Dendritic cell treated with granulocyte-macrophage colony-stimulating factor and Interleukin-4, amounts not matched to agents 40 ng/mL and 50 ng/mL, for 4 days (primary cell): ENCODE measurements at regions not wholly inside any gene's neighbourhood (a gene's known extent, or its start where the extent isn't known, plus 50 kb on each side); places are given as distances from the start of the nearest gene placed in this dataset.

Experiments used
- H3K27ac Mint-ChIP-seq: one replicate; pipeline ENCODE4 v1.8.0; 2022; ENCODE audit warnings: mild to moderate bottlenecking, mixed read lengths
- H3K27me3 Mint-ChIP-seq: one replicate; pipeline ENCODE4 v1.8.0; 2022; ENCODE audit warnings: mild to moderate bottlenecking, mixed read lengths
- H3K36me3 Mint-ChIP-seq: one replicate; pipeline ENCODE4 v1.8.0; 2022; ENCODE audit warnings: low read depth, mixed read lengths
- H3K4me1 Mint-ChIP-seq: one replicate; pipeline ENCODE4 v1.8.0; 2022; ENCODE audit warnings: low read depth, mixed read lengths
- H3K4me3 Mint-ChIP-seq: one replicate; pipeline ENCODE4 v1.8.0; 2022; ENCODE audit warnings: mild to moderate bottlenecking, moderate library complexity, mixed read lengths
- H3K9me3 Mint-ChIP-seq: one replicate; pipeline ENCODE4 v1.8.0; 2022; ENCODE audit warnings: mixed read lengths
- intact Hi-C: fragments of 100-400 bp; cut with micrococcal nuclease; formaldehyde crosslinking; loops from one replicate; pipeline ENCODE4 v1.15.0; 2022

- intact Hi-C loops, result no loop called here
- H3K27me3 Mint-ChIP-seq, result no peaks in the 10 kb centered on the region
- H3K27ac Mint-ChIP-seq, result no peak overlapping the region
- no peaks in the 10 kb centered on the region for H3K4me1 Mint-ChIP-seq
- H3K4me3 Mint-ChIP-seq, result no peak overlapping the region
- H3K9me3 Mint-ChIP-seq, result peaks cover 7% of the 10 kb centered on the region
- no peaks in the 10 kb centered on the region for H3K36me3 Mint-ChIP-seq
These were observed 224.5 kb upstream of the TENM3 start for GRCh38 chr4:182018691-182019090.

- no peaks in the 10 kb centered on the region for H3K36me3 Mint-ChIP-seq
- no peaks in the 10 kb centered on the region for H3K27me3 Mint-ChIP-seq
- H3K9me3 Mint-ChIP-seq, result peaks cover 7% of the 10 kb centered on the region
- H3K4me1 Mint-ChIP-seq, result no peaks in the 10 kb centered on the region
- no peak overlapping the region for H3K4me3 Mint-ChIP-seq
- H3K27ac Mint-ChIP-seq, result no peak overlapping the region
- intact Hi-C loops, result no loop called here
These were observed 224.0 kb upstream of the TENM3 start for GRCh38 chr4:182019148-182019652.

GRCh38 chr4:182022909-182023308 lies 220.3 kb upstream of the TENM3 start:
- H3K27ac Mint-ChIP-seq, result no peak overlapping the region
- no peak overlapping the region for H3K4me3 Mint-ChIP-seq
- peaks cover 29% of the 10 kb centered on the region for H3K9me3 Mint-ChIP-seq
- H3K36me3 Mint-ChIP-seq, result no peaks in the 10 kb centered on the region
- H3K4me1 Mint-ChIP-seq, result no peaks in the 10 kb centered on the region
- no peaks in the 10 kb centered on the region for H3K27me3 Mint-ChIP-seq
- intact Hi-C loops, result no loop called here

DNA sequence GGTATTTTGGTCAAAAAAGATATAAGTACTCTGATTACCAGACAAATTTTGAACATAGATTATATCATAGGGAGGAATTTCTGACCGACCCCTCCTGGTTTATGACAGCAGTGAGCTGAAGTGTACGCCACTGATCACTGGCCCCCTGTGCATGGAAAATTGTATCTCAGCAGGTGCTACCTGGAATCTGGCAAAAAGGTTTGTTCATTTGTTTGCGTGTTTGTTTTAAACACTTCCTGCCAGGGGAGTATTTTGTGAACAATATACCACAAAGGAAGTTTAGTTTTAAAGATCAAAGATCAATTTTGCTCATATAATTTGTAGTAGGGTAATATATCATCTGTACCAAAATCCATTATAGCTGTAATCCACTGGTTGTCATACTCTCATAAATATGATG lies 219.7 kb upstream of the TENM3 start:
- H3K4me3 Mint-ChIP-seq, result no peak overlapping the region
- intact Hi-C loops, result no loop called here
- H3K4me1 Mint-ChIP-seq, result no peaks in the 10 kb centered on the region
- peaks cover 35% of the 10 kb centered on the region for H3K9me3 Mint-ChIP-seq
- no peaks in the 10 kb centered on the region for H3K27me3 Mint-ChIP-seq
- no peaks in the 10 kb centered on the region for H3K36me3 Mint-ChIP-seq
- H3K27ac Mint-ChIP-seq, result no peak overlapping the region

- Mint-ChIP-seq H3K9me3 (peaks cover 6% of the 10 kb centered on the region), H3K27ac (no peak overlapping the region), H3K27me3 (no peaks in the 10 kb centered on the region), H3K36me3 (no peaks in the 10 kb centered on the region), H3K4me3 (no peak overlapping the region), H3K4me1 (no peaks in the 10 kb centered on the region)
- intact Hi-C loops, result no loop called here
These were observed 200.3 kb upstream of the TENM3 start for GRCh38 chr4:182042945-182043344.

GRCh38 chr4:182048871-182049270 lies 194.3 kb upstream of the TENM3 start:
- Mint-ChIP-seq H3K4me1 (no peaks in the 10 kb centered on the region), H3K36me3 (no peaks in the 10 kb centered on the region), H3K9me3 (peaks cover 20% of the 10 kb centered on the region), H3K27ac (no peak overlapping the region), H3K4me3 (no peak overlapping the region), H3K27me3 (no peaks in the 10 kb centered on the region)
- intact Hi-C loops, result no loop called here

GRCh38 chr4:182056866-182057265 lies 186.3 kb upstream of the TENM3 start:
- no peaks in the 10 kb centered on the region for H3K27me3 Mint-ChIP-seq
- H3K4me3 Mint-ChIP-seq, result no peak overlapping the region
- H3K36me3 Mint-ChIP-seq, result no peaks in the 10 kb centered on the region
- peaks cover 4% of the 10 kb centered on the region for H3K9me3 Mint-ChIP-seq
- H3K4me1 Mint-ChIP-seq, result no peaks in the 10 kb centered on the region
- H3K27ac Mint-ChIP-seq, result no peak overlapping the region
- intact Hi-C loops, result no loop called here

DNA sequence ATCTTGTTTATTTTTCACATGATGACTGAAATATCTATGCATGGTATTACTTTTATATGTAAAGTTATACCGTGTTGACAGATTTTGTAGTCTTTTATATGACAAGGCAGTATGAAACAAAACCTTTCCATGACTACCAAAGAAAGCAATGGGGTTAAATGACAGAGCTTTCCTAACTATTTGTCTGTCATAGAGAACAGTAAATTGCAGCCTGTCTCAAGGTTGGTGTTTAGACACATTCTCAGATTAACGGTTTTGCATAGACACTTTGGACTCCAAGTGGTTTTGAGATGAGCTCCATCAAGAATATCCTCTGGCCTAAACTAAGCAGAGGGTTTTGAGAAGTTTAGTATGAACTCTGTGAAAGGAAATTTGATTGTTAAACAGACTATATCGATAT lies 180.7 kb upstream of the TENM3 start:
- H3K27ac Mint-ChIP-seq, result no peak overlapping the region
- H3K27me3 Mint-ChIP-seq, result no peaks in the 10 kb centered on the region
- intact Hi-C loops, result no loop called here
- no peaks in the 10 kb centered on the region for H3K4me1 Mint-ChIP-seq
- no peaks in the 10 kb centered on the region for H3K36me3 Mint-ChIP-seq
- no peak overlapping the region for H3K4me3 Mint-ChIP-seq
- peaks cover 17% of the 10 kb centered on the region for H3K9me3 Mint-ChIP-seq

DNA sequence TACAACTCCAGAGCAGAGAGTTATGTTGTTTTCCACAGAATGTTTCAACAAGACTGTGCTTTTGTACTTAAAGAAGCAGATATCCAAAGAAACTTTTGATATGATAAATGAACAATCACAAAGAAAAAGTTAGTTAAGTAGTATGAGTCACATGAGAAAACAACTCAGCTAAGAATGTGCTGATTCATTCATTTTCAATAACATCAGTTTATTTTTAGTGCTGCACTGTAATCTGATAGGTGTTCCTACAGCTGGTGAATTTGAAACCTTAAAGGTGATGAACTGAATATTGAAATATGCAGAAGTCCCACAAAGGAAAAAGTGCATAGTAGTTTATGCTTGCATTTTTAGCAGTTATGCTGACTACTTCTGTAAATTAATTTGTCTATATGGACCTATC lies 180.3 kb upstream of the TENM3 start:
- Mint-ChIP-seq H3K4me1 (no peaks in the 10 kb centered on the region), H3K4me3 (no peak overlapping the region), H3K36me3 (no peaks in the 10 kb centered on the region), H3K27me3 (no peaks in the 10 kb centered on the region), H3K27ac (no peak overlapping the region), H3K9me3 (peaks cover 17% of the 10 kb centered on the region)
- intact Hi-C loops, result no loop called here

DNA sequence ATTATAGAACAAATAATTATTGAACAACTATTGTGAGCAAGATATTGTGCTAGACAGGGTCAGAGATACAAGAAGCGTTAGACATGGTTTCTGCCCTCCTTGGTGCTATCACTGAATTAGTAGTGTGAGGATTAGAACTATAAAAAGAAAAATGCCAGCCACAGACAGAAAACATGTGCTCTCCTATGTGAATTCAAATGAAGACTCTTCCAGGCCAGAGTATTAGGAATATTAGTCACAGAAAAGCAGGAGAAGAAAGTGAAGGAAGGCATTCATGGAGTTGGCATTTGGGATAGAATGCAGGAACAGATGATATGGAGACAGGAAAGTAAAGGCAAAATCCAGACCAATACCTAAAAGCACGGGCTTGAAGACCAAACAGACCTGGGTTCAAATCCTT lies 179.6 kb upstream of the TENM3 start:
- no peak overlapping the region for H3K27ac Mint-ChIP-seq
- H3K27me3 Mint-ChIP-seq, result no peaks in the 10 kb centered on the region
- H3K9me3 Mint-ChIP-seq, result peaks cover 17% of the 10 kb centered on the region
- H3K36me3 Mint-ChIP-seq, result no peaks in the 10 kb centered on the region
- no peaks in the 10 kb centered on the region for H3K4me1 Mint-ChIP-seq
- intact Hi-C loops, result no loop called here
- H3K4me3 Mint-ChIP-seq, result no peak overlapping the region

GRCh38 chr4:182065255-182065654 lies 177.9 kb upstream of the TENM3 start:
- no peak overlapping the region for H3K4me3 Mint-ChIP-seq
- peaks cover 17% of the 10 kb centered on the region for H3K9me3 Mint-ChIP-seq
- H3K4me1 Mint-ChIP-seq, result no peaks in the 10 kb centered on the region
- H3K36me3 Mint-ChIP-seq, result no peaks in the 10 kb centered on the region
- no peak overlapping the region for H3K27ac Mint-ChIP-seq
- intact Hi-C loops, result no loop called here
- no peaks in the 10 kb centered on the region for H3K27me3 Mint-ChIP-seq

GRCh38 chr4:182066037-182066436 lies 177.2 kb upstream of the TENM3 start:
- Mint-ChIP-seq H3K27ac (no peak overlapping the region), H3K27me3 (no peaks in the 10 kb centered on the region), H3K4me3 (no peak overlapping the region), H3K36me3 (no peaks in the 10 kb centered on the region), H3K4me1 (no peaks in the 10 kb centered on the region), H3K9me3 (peaks cover 17% of the 10 kb centered on the region)
- intact Hi-C loops, result no loop called here

GRCh38 chr4:182067828-182068227 lies 175.4 kb upstream of the TENM3 start:
- no peaks in the 10 kb centered on the region for H3K36me3 Mint-ChIP-seq
- no peaks in the 10 kb centered on the region for H3K27me3 Mint-ChIP-seq
- no peak overlapping the region for H3K27ac Mint-ChIP-seq
- intact Hi-C loops, result no loop called here
- H3K4me1 Mint-ChIP-seq, result no peaks in the 10 kb centered on the region
- H3K9me3 Mint-ChIP-seq, result peaks cover 17% of the 10 kb centered on the region
- no peak overlapping the region for H3K4me3 Mint-ChIP-seq

DNA sequence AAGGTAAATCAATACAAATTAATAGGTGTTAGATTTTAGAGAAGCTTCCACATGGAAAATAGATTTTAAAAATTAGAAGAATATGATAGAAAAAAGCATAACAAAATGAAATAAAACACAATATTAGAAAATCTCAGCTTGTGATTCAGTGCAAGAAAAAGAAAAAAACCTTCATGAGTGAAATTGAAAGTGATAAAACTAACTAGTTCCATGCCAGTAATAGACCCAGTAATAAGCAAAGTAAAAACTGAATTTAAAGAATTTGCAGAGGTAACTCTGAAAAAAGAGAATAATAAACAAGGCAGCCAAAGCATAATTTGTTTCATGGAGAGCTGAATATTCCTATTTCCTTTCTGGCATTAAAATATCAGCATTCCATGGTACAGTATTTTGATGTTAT lies 174.3 kb upstream of the TENM3 start:
- H3K4me3 Mint-ChIP-seq, result no peak overlapping the region
- peaks cover 17% of the 10 kb centered on the region for H3K9me3 Mint-ChIP-seq
- no peaks in the 10 kb centered on the region for H3K36me3 Mint-ChIP-seq
- intact Hi-C loops, result no loop called here
- H3K27me3 Mint-ChIP-seq, result no peaks in the 10 kb centered on the region
- H3K27ac Mint-ChIP-seq, result no peak overlapping the region
- H3K4me1 Mint-ChIP-seq, result no peaks in the 10 kb centered on the region

GRCh38 chr4:182073278-182073677 lies 169.9 kb upstream of the TENM3 start:
- H3K27ac Mint-ChIP-seq, result no peak overlapping the region

More at GRCh38 chr4:182073278-182073677, 169.9 kb upstream of the TENM3 start:
- no peaks in the 10 kb centered on the region for H3K4me1 Mint-ChIP-seq
- no peaks in the 10 kb centered on the region for H3K27me3 Mint-ChIP-seq
- H3K9me3 Mint-ChIP-seq, result peaks cover 27% of the 10 kb centered on the region
- no peak overlapping the region for H3K4me3 Mint-ChIP-seq
- intact Hi-C loops, result no loop called here
- H3K36me3 Mint-ChIP-seq, result no peaks in the 10 kb centered on the region
